Hepatocyte (in vitro differentiated cells): ENCODE measurements at regions not wholly inside any gene's neighbourhood (a gene's known extent, or its start where the extent isn't known, plus 50 kb on each side); places are given as distances from the start of the nearest gene placed in this dataset.

Experiments used
- DNase-seq: peaks from one replicate; pipeline ENCODE4 v3.0.0-alpha.2; 2016; ENCODE audit warnings: low spot score
- H2AFZ ChIP-seq: fragments of 200-600 bp; sonication (generic); 2 replicates; pipeline ENCODE4 v1.6.0; 2016; ENCODE audit warnings: antibody characterized with exemption, mild to moderate bottlenecking
- H3K27ac ChIP-seq: fragments of 200-600 bp; sonication (generic); 2 replicates; pipeline ENCODE4 v1.5.1; 2016; ENCODE audit warnings: mild to moderate bottlenecking
- H3K27me3 ChIP-seq: fragments of 200-600 bp; sonication (generic); 2 replicates; pipeline ENCODE4 v1.6.1; 2016
- H3K36me3 ChIP-seq: fragments of 200-600 bp; sonication (generic); replicated peaks from 2 replicates; pipeline ENCODE4 v1.5.1; 2016; ENCODE audit warnings: low read depth; ENCODE audit not compliant: insufficient read depth
- H3K4me1 ChIP-seq: fragments of 200-600 bp; sonication (generic); 2 replicates; pipeline ENCODE4 v1.5.1; 2016; ENCODE audit warnings: mild to moderate bottlenecking, moderate library complexity; ENCODE audit not compliant: insufficient read depth
- H3K4me2 ChIP-seq: fragments of 200-600 bp; sonication (generic); 2 replicates; pipeline ENCODE4 v1.6.0; 2016
- H3K4me3 ChIP-seq: fragments of 200-600 bp; sonication (generic); 2 replicates; pipeline ENCODE4 v1.5.1; 2016; ENCODE audit warnings: mild to moderate bottlenecking
- H3K79me2 ChIP-seq: fragments of 200-600 bp; sonication (generic); 2 replicates; pipeline ENCODE4 v1.6.0; 2017; ENCODE audit warnings: mild to moderate bottlenecking
- H3K9me2 ChIP-seq: fragments of 200-600 bp; sonication (generic); replicated peaks from 2 replicates; pipeline ENCODE4 v1.6.0; 2017; ENCODE audit warnings: mild to moderate bottlenecking; ENCODE audit not compliant: insufficient read depth
- H3K9me3 ChIP-seq: fragments of 200-600 bp; sonication (generic); 2 replicates; pipeline ENCODE4 v1.5.1; 2016; ENCODE audit warnings: low read depth, mild to moderate bottlenecking
- H4K20me1 ChIP-seq: fragments of 200-600 bp; sonication (generic); 2 replicates; pipeline ENCODE4 v1.6.0; 2016; ENCODE audit warnings: mild to moderate bottlenecking; ENCODE audit not compliant: insufficient read depth, poor library complexity, severe bottlenecking
- EZH2 ChIP-seq: fragments of 200-600 bp; sonication (generic); IDR thresholded peaks from 2 replicates; pipeline ENCODE4 v1.6.1; 2016; ENCODE audit warnings: antibody characterized with exemption, mild to moderate bottlenecking, borderline replicate concordance
- EZH2phosphoT487 ChIP-seq: fragments of 200-600 bp; sonication (generic); IDR thresholded peaks from one replicate; pipeline ENCODE4 v1.6.1; 2018; ENCODE audit warnings: antibody characterized with exemption, mild to moderate bottlenecking, low read depth, moderate library complexity; ENCODE audit not compliant: unreplicated experiment, severe bottlenecking
- WGBS: methylation state at CpG from one replicate; pipeline ENCODE4 v1.1.6; 2016; ENCODE audit warnings: low lambda C conversion rate; ENCODE audit errors: missing lambda C conversion rate; 5-methylcytosine and 5-hydroxymethylcytosine counted together
- TF ChIP-seq, protein P1 (sequence below): fragments of 200-600 bp; sonication (generic); IDR thresholded peaks from 2 replicates; pipeline ENCODE4 v1.5.1; 2016; ENCODE audit warnings: antibody characterized with exemption, mild to moderate bottlenecking; ENCODE audit not compliant: poor library complexity

DNA sequence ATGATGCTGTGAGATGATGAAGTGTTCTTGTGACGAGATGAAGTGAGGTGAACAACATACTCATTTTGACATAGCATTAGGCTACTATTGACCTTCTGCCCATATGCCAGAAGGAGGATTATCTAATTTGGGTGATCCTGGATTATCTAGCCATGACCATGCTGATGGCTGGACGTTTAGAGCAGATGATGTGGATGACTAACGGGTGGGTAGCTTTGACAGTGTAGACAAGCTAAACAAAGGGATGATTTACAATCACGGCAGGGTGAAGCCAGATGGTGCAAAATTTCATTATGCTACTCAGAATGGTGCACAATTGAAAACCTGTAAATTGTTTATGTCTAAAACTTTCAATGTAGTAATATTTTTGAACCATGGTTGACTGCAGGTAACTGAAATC lies 2403.4 kb upstream of the ACO1 start:
- TF ChIP-seq EZH2phosphoT487 (no peak), EZH2 (no peak)
- TF ChIP-seq, protein P1, sequence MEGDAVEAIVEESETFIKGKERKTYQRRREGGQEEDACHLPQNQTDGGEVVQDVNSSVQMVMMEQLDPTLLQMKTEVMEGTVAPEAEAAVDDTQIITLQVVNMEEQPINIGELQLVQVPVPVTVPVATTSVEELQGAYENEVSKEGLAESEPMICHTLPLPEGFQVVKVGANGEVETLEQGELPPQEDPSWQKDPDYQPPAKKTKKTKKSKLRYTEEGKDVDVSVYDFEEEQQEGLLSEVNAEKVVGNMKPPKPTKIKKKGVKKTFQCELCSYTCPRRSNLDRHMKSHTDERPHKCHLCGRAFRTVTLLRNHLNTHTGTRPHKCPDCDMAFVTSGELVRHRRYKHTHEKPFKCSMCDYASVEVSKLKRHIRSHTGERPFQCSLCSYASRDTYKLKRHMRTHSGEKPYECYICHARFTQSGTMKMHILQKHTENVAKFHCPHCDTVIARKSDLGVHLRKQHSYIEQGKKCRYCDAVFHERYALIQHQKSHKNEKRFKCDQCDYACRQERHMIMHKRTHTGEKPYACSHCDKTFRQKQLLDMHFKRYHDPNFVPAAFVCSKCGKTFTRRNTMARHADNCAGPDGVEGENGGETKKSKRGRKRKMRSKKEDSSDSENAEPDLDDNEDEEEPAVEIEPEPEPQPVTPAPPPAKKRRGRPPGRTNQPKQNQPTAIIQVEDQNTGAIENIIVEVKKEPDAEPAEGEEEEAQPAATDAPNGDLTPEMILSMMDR, result no peak
- H3K4me2 ChIP-seq, result no peak overlapping the region
- H3K4me3 ChIP-seq, result no peak overlapping the region
- H3K4me1 ChIP-seq, result no peaks in the 10 kb centered on the region
- H3K27ac ChIP-seq, result no peak overlapping the region
- no peak overlapping the region for H2AFZ ChIP-seq
- H3K9me3 ChIP-seq, result no peaks in the 10 kb centered on the region
- 62% methylated on average over 4 of the region's 4 CpGs for whole genome bisulfite sequencing
- no peaks in the 10 kb centered on the region for H3K36me3 ChIP-seq
- no peaks in the 10 kb centered on the region for H3K27me3 ChIP-seq
- no peaks in the 10 kb centered on the region for H3K79me2 ChIP-seq
- no peaks in the 10 kb centered on the region for H3K9me2 ChIP-seq
- no peak for DNase-seq
- no peaks in the 10 kb centered on the region for H4K20me1 ChIP-seq

DNA sequence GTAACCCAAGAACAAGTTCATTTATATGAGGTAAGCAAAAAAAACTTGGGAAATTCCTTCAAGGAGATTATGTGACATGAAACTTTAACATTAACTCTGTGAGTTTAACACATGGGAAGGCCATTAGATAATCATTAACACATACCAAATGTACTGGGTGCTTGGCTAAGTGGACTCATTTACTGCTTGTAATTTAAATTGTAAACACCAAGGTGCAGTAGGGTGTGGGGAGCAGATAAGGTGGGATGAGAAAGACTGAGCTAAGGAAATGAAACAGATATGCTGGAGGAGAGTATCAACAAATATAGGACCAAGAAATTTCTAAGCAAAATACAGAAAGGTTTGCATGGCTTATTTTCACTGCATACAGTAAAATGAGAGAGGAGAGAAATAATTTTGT lies 2384.8 kb upstream of the ACO1 start:
- TF ChIP-seq EZH2 (no peak), EZH2phosphoT487 (no peak)
- TF ChIP-seq, protein P1, result no peak
- H3K79me2 ChIP-seq, result no peaks in the 10 kb centered on the region
- no peaks in the 10 kb centered on the region for H3K27me3 ChIP-seq
- peak; percentile 38 for DNase-seq
- peak overlapping the region; percentile 49 for H3K27ac ChIP-seq
- H3K9me2 ChIP-seq, result no peaks in the 10 kb centered on the region
- no peaks in the 10 kb centered on the region for H4K20me1 ChIP-seq
- H2AFZ ChIP-seq, result no peak overlapping the region
- no peaks in the 10 kb centered on the region for H3K36me3 ChIP-seq
- no peaks in the 10 kb centered on the region for H3K9me3 ChIP-seq
- H3K4me1 ChIP-seq, result no peaks in the 10 kb centered on the region
- peak overlapping the region; percentile 39 for H3K4me2 ChIP-seq
- H3K4me3 ChIP-seq, result no peak overlapping the region

DNA sequence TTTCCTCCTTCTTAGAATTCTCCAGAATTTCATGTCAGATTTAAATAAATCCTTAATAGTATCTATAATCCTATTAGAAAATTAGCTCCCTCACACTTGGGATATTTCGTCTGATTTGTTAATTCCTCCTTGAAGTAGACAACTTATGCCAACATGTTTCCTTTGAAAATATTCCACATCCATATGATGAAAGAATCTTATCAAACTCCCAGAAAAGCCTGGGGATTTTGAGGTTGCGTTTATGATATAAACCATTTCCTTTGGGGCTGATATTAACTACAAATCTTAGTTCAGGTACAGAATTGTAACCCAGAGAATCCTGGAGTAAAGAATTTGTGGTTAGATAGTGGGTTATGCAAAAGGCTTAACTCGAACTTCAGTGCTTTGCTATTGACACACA lies 2373.8 kb upstream of the ACO1 start:
- no peak overlapping the region for H3K4me2 ChIP-seq
- WGBS, result 52% methylated on average over 3 of the region's 3 CpGs
- no peaks in the 10 kb centered on the region for H3K27me3 ChIP-seq
- no peak for TF ChIP-seq EZH2phosphoT487
- no peak for TF ChIP-seq EZH2
- TF ChIP-seq, protein P1, result no peak
- DNase-seq, result no peak
- H3K9me3 ChIP-seq, result no peaks in the 10 kb centered on the region
- no peaks in the 10 kb centered on the region for H4K20me1 ChIP-seq
- no peaks in the 10 kb centered on the region for H3K4me1 ChIP-seq
- no peak overlapping the region for H3K4me3 ChIP-seq
- H3K9me2 ChIP-seq, result no peaks in the 10 kb centered on the region
- no peak overlapping the region for H2AFZ ChIP-seq
- no peak overlapping the region for H3K27ac ChIP-seq
- H3K79me2 ChIP-seq, result no peaks in the 10 kb centered on the region
- H3K36me3 ChIP-seq, result no peaks in the 10 kb centered on the region

DNA sequence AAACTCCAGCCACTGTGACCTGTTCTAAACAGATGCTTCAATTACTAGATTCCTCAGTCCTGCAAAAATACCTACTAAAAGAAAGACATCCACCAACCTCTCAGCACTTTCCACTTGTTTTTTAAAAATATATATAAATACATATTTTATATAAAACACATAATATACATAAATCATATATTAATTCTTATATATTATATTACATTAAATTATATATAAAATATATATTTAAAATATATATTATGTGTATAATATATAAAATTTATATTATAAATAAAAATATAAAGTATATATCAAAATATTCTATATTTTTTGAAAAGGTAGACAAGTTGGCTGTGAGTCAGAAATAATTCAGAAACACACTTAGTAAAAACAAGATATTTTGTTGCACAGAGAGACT lies 2371.8 kb upstream of the ACO1 start:
- TF ChIP-seq, protein P1, result no peak
- TF ChIP-seq EZH2phosphoT487 (no peak), EZH2 (no peak)

More for the DNA sequence above, 2371.8 kb upstream of the ACO1 start:
- H3K4me1 ChIP-seq, result no peaks in the 10 kb centered on the region
- no peaks in the 10 kb centered on the region for H3K9me3 ChIP-seq
- no peaks in the 10 kb centered on the region for H3K27me3 ChIP-seq
- no peak overlapping the region for H3K4me2 ChIP-seq
- H3K9me2 ChIP-seq, result no peaks in the 10 kb centered on the region
- no peaks in the 10 kb centered on the region for H3K79me2 ChIP-seq
- H3K4me3 ChIP-seq, result no peak overlapping the region
- no peak overlapping the region for H2AFZ ChIP-seq
- H3K36me3 ChIP-seq, result no peaks in the 10 kb centered on the region
- H3K27ac ChIP-seq, result no peak overlapping the region
- no peaks in the 10 kb centered on the region for H4K20me1 ChIP-seq
- DNase-seq, result no peak
